GM12874 (cell line): ENCODE measurements at regions not wholly inside any gene's neighbourhood (a gene's known extent, or its start where the extent isn't known, plus 50 kb on each side); places are given as distances from the start of the nearest gene placed in this dataset.

Source experiments
- TF ChIP-seq, protein P1 (sequence below): IDR thresholded peaks from 2 replicates; pipeline ENCODE4 v1.5.1; 2011; ENCODE audit warnings: low read depth, mild to moderate bottlenecking, control low read depth, low read length, moderate library complexity; ENCODE audit not compliant: insufficient read depth

- TF ChIP-seq, protein P1, sequence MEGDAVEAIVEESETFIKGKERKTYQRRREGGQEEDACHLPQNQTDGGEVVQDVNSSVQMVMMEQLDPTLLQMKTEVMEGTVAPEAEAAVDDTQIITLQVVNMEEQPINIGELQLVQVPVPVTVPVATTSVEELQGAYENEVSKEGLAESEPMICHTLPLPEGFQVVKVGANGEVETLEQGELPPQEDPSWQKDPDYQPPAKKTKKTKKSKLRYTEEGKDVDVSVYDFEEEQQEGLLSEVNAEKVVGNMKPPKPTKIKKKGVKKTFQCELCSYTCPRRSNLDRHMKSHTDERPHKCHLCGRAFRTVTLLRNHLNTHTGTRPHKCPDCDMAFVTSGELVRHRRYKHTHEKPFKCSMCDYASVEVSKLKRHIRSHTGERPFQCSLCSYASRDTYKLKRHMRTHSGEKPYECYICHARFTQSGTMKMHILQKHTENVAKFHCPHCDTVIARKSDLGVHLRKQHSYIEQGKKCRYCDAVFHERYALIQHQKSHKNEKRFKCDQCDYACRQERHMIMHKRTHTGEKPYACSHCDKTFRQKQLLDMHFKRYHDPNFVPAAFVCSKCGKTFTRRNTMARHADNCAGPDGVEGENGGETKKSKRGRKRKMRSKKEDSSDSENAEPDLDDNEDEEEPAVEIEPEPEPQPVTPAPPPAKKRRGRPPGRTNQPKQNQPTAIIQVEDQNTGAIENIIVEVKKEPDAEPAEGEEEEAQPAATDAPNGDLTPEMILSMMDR, result no peak
Observed at GRCh38 chr2:120595739-120596138, 139.9 kb upstream of the GLI2 start.

DNA sequence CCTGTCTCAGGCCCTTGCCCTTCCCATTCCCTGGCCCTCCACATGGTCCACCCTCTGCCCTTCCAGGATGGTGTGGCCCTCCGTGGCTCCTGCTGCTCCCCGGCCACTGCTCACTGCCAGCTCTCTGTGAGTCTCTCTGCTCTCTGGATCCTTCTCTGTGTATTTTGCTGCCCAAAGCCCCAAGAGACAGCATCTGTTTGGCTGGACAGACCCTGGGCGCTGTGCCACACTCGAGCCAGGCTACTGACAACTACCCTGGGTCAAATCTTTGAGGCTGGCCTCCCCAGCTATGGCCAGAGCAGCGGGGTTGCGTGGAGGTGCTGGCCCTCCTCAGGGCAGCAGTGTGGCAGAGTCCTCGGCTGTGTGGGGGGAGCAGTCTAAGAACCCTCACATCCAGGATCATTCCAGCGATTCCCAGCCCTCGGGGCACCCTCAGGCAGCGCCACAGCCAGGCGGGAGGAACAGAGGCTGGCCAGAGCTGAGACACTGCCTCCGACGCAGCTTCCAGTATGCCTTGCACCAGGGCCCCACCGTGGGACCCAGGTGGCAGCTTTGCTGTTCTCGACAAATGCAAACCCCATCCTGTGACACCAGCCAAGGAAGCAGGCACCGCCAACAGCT lies 139.4 kb upstream of the GLI2 start:
- TF ChIP-seq, protein P1, result no peak

DNA sequence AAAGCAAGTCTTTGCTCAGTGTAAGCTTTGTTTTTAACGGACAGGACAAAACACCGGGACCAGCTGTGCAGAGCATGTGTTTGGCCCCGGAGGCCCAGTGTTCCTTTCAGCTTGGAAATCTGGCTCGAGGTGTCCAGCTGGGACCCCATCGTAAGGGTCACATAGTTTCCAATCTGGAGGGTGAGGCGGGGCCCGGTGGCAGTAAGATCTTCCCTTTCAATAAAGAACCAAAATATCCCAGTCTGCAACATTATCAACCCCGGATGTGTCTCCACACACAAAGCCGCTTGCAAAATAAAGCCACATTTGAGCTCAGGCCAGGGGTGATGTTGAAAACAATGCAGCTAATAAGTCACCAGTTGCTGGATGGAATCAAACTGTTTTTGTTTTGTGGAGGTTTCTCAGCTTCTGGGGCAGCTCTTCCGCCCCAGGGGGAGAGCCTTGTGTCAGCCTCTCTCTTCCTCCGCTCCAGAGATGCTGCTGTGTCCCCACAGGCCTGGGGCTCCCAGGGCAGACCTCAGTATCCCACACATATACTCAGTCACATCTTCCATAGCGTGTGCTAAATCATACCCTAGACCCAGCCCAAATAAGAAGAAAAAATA lies 138.6 kb upstream of the GLI2 start:
- TF ChIP-seq, protein P1, result no peak

DNA sequence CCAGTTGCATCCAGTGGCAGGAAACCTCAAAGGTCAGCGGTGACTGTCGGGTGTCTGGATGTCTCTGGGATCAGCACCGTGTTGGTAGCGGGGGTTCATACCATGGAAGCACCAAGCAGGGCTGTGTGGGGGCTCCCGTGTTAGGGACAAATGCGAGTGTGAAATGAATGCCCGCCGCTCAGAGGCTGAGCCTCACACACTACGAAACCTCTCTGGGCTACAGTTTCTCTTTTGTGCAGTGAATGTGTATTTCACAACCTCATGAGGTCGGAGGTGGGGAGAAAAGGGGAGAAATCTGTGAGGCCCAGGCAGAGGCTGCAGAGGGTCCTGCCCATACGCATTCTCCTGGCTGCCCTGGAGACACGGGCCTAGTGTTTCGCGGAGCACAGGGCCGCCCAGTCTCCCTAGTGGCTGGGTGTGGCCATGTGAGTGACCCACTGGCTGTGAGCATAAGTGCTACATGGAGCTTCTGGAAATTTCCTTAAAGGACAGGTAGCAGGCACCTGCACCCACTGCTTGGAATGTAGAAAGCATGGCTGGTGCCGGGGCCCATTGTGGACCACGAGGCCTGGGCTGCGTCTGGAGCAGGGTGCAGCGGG lies 138.0 kb upstream of the GLI2 start:
- TF ChIP-seq, protein P1, result no peak

GRCh38 chr2:120598416-120598815 lies 137.3 kb upstream of the GLI2 start:
- TF ChIP-seq, protein P1, result no peak

GRCh38 chr2:120599072-120599471 lies 136.6 kb upstream of the GLI2 start:
- TF ChIP-seq, protein P1, result no peak

DNA sequence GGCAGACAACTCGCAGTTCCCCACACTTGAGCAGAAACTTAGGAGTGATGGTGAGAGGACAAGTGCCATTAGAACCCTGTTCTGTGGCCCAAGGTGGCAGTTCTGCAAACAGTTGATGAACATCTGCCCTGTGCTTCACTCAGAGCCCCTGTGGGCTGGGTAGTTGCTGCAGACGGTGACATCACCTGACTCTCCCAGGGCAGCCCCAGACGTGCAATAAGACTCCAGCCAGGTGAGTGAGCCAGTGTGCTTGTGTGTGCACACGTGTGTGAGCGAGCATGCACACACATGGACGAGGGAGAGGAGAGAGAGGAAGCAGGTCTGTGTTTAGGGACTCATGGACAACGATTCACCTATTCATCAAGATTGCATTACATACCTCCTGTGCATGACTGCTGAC lies 136.0 kb upstream of the GLI2 start:
- TF ChIP-seq, protein P1, result no peak
